DMS53 (cell line): ENCODE measurements at regions not wholly inside any gene's neighbourhood (a gene's known extent, or its start where the extent isn't known, plus 50 kb on each side); places are given as distances from the start of the nearest gene placed in this dataset.

ENCODE experiments used
- DNase-seq: peaks from one replicate; lab custom pipeline; 2025; lab: John Stamatoyannopoulos, UW

DNA sequence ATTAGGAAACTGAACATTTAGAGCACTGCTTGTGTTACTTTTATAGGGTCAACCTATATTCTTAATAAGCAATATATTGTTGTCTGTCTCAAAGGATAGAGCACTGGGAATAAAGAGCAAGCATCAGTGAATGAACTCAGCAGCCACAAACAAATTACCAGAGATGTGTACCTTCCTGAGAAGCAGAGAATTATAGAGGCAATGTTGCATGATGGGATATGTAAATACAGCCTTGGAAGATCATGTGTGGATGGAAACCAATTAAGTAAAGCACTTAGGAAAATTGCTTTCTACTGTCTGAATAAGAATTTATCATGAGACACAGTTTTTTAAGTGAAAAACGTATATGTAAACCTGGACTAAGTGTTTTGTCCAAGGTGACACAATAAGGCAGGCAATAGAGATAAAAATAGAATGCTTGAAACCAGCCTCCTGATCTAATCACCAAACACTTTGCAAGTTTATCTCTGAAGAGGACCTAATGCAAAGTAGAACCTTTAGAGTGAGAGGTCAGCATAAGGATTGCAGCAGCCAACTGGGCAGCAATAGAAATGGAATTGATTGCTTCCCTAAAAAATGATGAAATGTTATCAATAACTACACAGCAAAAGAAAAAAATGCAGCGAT is 848.0 kb downstream of the TUSC7 start:
- no peak for DNase-seq

DNA sequence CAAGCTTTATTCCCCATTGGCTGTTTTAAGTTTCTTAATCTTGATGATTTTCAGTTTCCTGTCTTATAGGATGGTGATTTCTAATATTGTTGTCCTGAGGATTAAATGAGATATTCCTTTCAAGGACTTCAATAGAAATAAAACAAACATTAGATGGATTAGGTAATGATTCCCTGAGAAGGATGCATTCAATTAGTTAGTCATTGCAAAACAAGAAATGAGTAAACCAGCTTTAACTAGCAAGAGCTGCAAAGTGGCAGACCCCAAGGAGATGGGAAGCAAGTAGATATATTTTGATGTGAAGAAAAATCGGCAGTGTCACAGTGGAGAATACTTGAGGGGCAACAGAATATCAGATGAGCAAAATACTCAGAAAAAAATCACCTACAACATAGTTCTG is 849.1 kb downstream of the TUSC7 start:
- DNase-seq: no peak

DNA sequence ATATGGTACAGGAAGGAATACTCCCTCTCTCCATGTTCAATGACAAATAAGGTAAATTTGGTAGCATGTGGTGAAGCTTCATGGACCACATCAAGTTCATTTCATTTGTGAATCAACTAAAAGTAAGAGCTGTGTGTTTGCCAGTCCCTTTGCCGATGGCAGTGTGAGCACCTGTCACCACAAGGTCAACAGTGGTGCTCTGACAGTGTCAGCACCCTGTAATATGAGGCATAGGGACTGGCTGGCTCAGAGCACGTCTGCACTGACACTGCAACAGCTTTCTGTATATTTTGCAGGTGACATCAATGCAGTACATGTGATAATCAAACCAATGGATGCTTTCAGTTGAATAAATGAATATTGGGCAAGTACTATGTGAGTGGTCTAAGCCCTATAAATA is 852.4 kb downstream of the TUSC7 start:
- DNase-seq: peak; percentile 72

DNA sequence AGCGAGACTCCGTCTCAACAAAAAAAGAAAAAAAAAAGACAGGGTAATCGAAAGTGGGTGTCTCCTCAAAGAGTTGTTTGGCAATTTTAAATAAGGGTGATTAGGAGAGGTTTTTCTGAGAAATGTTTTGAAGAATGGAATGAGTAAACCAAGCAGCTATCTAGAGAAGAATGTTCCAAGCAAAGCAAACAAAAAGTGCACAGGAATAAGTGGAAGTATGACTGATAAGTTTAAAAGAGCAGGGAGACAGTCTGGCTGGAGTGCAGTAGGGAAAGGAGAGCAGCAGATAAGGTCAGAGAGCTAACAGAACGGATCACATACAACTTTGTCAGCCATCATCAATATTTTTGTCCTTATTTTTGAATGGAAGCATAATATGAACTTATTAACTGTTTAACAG is 853.5 kb downstream of the TUSC7 start:
- DNase-seq: no peak

DNA sequence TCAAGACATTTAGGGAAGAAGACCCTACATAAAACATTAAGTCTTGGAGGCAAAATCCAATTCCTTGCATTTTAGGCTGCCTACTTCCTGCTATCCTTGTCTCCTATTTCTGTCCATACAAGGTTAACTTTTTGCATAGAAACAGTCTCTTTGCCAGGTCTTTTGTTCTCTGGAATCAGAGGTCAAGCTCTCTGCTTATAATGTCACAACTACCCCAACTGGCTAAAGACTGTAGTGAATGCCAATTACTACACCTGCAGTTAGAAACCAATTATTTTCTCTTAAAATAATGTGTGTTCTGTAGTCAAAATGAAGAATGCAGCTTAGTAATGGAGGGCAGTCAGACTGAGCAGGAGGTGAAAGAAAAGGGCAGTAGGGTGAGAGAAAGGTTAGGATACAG is 856.2 kb downstream of the TUSC7 start:
- DNase-seq: no peak

DNA sequence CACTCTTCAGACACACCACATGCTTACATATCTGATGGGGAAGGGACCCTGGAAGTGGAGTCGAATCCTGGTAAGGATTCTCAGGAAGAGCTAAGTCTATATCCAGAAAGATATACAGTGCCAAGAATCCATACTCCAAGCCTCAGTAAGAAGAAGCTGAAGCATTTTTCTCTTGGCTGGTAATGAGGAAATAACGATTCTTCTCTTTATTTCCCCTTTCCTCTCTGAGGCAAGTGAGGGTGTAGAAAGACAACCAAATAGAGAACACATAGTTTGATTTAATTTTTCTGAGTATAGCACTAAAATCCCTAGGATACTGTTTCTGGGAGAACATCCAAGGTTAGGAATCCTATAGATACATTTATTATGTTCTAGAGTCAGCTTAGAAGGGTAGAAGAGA is 857.3 kb downstream of the TUSC7 start:
- DNase-seq: no peak

DNA sequence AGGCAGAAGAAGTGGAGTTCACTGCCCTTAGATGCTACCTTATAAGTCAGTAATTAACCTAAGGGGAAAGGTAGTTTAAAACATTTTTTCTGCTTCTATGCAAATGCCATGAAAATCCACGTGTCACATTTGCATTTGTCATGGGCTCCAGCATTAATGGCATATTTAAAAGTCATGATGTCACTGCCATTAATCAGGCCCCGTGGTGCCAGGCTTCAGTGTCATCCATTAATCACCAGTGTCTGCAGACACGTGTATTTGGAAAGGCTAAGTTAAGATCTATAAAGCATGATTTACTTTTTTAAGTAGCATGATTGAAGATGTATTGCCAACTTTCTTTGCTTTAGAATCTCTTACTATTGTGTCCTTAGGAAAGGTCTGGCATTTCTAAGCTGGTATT is 857.8 kb downstream of the TUSC7 start:
- no peak for DNase-seq

DNA sequence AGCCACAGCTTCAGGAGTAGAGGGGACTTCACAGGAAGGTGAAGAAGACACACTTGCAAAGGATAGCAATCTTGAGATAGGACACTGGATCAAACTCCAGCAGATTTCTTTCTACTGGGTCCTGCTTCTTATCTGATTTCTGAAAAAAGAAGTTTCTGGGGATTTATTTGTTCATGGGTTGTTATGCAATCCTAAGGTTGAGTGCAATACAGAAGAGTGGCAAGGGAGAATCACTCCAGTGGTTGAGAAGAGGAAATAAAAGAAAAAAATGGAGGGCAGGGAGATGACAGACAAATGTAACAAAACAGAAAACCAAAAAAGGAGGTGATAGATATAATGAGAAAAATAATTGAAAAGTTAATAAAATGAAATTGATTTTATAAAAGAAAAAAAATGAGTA is 858.3 kb downstream of the TUSC7 start:
- no peak for DNase-seq

DNA sequence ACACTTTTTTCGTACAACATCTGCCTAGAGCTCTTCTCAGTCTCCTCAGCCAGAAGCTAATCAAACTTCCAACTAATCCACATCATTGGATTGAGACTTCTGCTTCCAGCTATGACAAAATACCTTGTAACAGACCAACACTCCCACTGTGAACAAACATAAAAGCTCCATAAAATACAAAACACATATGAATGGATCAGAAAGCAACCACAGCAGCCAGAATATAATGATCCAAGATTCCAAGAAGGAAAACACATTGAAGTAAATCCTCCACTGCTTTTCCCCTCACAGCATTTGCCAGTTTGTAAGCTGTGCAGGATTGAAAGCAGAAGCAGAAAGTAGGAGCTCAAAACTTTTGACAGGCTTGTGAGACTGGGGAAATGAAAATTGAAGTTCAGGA is 863.2 kb downstream of the TUSC7 start:
- no peak for DNase-seq

DNA sequence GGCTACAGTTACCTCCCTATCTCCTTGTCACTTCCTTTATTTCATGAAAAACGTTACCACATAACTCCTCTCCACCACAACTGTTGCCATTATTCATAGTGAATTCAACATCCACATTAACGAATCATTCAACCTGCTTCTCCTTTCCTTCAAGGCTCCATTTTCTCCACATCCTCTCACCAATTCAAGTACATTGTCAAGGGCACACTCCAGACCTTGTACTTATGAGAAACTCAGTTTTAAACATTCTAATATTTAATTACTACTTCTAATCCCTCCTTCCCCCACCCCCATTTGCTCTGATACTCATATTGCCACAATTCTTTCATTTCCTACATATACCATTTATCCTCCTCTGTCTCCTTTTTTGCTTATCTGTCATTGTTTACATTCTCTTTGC is 871.2 kb downstream of the TUSC7 start:
- DNase-seq: peak; percentile 6

DNA sequence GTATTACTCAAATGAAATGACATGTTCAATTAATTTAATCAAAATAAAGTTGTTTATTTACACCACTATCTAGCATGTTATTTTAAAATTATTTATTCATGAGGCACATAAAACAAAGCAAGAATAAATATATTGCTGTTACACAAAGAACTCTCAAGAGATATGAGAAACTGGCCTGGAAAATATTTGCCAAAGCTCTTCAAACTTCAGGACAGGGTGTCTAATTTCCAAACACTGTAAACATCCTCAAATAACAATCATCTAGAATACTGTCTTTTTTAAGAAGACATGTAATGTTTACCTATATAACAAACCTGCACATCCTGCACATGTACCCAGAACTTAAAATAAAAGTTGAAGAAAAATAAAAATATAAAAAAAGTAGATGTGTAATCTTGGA is 876.6 kb downstream of the TUSC7 start:
- DNase-seq: peak; percentile 71

DNA sequence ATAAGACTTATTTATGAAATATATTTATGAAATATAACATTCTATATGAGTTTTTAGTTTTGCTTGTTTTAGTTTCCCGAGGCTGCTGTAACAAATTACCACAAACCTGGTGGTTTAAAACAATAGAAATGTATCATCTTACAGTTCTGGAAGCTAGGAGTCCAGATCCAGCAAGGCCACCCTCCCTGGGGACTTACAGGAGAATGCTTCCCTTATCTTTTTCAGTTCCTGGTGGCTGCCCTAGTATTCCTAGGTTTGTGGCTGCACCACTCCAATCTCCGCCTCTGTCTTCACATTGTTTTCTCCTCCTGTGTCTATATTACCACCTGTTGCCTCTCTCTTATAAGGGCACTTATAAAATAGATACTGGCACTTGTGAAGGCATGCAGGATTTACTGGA is 877.8 kb downstream of the TUSC7 start:
- DNase-seq: peak; percentile 45

DNA sequence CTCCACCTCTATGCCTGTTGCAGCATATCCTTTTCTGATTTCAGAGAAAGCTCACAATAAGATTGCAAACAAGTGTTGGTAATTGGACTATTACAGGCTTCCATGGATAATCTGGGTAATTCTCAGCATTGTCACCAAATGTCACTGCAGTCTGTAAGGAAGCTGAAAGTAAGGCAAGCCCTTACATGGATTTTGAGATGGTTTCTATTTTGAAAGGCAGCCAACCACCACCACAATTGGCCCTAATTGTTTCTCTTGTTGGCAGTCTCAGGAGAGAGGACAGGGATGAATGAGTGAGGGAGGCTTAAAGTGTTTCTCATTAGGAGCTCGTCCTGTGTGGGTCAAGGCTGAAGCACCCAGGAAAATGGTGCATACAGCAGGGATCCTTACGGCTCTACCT is 879.9 kb downstream of the TUSC7 start:
- no peak for DNase-seq

DNA sequence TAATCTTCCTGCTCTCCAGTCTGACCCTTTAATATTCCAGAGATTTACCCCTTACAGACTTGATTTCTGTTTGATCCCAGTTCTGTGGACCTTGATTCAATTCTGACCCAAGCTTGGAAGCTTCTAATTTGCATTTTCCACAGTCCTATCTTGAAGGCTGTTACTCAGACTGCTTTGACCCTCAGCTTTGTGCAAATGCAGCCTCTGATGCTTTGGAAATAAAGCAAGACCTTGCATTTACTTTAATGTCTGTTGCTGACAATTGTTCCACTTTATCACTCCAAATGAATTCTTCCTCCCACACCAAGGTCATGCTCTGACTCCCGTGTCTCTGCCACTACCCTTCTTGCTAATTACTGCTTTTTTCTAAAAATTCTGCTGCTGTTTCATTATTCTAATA is 886.0 kb downstream of the TUSC7 start:
- no peak for DNase-seq

DNA sequence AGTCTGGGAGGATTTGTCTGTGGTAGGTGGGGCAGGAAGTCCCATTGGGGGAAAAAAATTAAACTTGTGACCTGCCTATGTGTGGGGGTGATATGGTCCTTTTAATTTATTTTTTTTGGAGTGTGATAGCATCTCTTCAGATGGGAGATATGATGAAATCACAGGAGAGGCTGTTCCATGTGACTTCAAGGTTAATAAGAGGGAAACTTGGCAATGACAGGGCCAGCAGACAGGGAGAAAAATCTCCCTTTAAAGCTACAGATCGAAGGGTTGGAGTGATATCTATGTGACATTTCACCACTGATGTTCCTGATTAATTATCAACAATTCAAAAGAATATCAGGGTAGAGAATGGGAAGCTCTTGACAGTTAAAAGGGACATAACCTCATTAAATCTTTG is 886.9 kb downstream of the TUSC7 start:
- no peak for DNase-seq

DNA sequence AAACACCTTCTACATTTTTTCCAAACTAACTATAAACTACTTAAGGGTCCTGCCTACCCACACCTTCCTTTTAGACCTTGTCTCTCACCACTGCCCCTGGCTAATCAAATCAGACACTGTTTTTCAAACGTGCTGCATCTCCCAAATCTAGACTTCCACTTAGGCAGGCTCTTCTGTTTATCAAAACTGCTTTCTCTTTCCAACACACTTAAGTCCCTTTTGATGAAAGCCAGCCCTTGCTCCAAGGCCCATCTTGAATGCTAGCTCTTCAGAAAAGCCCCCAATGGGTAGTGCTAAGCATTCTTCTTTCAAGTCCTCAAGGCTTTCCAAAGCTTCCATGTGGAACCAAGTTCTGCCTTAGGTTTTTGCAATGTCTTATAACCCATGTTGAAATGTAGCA is 888.3 kb downstream of the TUSC7 start:
- DNase-seq: no peak

DNA sequence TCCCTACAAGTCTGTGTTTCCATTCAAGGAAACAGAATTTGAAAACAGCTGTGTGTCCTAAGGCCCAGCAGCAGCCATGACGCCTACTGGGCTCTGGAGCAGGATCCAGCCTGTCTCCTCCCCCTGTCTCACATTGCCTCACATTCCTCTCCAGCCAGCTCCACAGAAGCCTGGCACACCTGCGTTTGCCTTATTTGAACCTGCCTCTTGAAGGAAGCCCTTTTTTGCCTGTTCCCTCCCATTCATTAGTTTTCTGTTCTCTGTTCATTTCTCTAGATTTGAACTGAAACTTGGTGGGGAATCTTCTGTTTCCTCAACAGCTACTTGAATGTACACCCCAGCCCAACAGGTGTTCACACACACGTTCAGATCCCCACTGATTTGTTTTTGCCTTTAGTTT is 890.5 kb downstream of the TUSC7 start:
- DNase-seq: peak; percentile 22

DNA sequence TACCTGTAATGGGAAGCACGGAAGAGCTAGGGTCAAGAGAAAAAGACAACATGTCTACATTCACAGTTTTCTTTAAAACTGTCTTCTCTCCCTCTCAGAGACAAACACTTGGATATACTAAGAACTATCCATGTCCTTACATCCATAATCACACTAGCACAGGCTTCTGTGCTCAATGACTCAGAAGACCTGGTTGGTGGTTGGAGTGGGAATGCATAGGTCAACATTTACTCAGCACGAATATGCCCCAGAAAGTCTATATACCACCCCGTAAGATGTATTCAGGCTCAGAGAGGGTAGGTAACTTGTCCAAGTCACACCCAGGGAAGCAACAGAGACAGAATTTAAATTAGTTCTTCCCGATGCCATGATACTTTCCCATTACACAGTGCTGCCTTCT is 891.1 kb downstream of the TUSC7 start:
- DNase-seq: peak; percentile 3

DNA sequence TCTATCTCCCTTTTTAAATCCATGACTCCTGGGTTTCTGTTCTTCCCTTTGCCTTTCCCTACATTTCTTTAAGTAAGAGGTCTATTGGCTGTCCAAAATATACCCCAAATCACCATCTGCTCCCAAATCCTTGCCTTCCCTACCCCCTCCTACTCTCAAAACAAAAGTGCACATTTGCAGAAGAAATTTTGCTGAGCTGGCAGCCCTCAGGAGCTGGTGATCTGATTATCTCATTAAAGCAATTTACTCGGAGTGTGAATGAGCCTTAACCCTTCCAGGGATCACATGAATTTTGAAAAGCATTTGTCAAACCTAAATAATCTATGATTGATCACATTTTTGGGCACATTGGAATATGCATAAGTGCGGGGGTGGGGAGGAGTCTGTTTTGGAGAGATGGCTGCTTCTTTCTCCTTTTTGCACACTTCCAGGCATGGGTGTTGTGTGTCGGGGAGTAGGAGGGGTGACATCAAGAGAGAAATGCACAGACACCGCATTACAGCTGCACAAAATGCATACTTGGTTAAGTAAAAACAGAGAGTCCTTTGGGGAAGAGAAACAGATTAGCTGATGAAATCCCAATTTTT is 892.6 kb downstream of the TUSC7 start:
- no peak for DNase-seq

DNA sequence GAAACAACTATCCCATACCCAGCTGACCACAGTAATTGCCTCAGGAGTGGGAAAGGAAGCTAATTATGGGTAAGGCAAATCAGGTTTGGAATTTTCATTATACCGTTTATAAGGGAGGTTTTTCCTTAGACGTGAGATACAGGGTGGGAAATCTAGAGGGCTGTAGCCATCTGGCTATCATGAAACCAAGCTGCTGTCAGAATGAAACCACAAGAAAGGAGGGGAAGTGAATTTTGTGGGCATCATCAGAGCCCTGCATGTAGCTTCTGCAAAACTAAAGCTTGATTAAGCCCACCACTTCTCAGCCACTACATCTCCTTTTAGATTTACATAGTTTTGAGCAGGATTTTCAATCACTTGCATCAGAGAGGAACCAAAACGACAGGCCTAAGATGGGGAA is 893.5 kb downstream of the TUSC7 start:
- DNase-seq: no peak

DNA sequence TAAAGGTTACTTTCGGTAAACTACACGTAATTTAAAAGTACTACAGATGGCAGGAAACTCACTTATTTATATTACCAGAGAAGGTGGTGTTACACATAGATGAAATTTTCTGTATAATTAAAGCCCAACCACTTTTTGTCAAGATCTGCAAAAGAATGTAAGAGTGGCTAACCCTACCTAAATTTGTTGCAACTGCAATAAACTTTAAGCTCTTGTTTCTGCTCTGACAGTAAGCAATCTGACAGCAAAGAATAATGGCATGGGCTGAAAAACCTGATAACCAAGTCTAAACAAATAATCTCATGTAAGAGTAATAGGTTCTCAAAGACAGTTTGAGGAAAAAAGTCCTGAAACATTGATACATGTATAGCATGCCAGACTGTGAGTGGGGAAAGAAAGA is 897.3 kb downstream of the TUSC7 start:
- DNase-seq: no peak

DNA sequence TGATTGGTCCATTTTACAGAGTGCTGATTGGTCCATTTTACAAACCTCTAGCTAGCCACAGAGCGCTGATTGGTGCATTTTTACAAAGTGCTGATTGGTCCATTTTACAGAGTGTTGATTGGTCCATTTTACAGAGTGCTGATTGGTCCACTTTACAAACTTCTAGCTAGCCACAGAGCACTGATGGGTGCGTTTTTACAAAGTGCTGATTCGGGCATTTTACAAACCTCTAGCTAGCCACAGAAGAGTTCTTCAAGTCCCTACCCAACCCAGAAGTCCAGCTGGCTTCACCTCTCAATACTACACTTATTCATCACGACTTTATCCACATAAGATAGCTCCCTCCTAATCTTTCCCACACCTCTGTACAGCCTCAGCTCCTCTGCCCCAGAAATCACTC is 899.8 kb downstream of the TUSC7 start:
- no peak for DNase-seq

DNA sequence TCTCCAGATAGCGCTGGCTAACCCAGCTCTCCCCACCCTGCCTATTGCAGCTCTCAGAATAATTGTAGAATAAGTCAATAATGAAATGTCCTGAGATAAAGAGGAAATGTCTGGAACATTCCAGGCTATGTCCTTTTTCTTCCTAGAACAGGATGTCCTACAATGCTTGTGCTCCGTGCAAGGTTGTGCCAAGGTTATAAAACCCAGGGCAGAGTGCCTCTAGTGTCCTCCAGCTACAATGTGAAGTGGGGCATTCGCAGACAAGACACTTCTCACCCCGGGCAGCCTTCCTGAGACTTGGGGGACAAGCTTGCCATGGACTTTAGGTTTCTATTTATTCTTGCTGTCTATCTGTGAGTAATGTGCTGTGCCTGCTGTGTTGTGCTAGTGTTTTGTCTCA is 900.6 kb downstream of the TUSC7 start:
- DNase-seq: no peak

DNA sequence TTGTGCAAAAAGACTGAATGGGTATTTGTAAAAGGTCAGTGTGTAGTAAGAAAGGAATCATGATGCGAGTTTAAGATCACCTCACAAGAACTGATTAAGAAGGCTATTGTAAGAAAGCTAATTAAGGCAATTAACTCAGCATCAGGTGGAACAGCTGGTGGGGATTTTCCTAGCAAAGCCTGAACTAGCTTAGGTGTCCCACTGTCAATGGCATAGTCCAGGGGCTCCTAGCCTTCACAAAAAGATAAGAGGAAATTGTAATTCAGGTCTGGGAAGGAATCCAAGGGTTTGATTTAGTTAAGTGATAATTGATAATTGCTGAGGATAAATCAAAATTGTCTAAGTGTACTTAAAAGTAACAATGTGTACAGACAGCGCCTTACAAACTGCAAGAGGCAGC is 901.6 kb downstream of the TUSC7 start:
- DNase-seq: no peak

DNA sequence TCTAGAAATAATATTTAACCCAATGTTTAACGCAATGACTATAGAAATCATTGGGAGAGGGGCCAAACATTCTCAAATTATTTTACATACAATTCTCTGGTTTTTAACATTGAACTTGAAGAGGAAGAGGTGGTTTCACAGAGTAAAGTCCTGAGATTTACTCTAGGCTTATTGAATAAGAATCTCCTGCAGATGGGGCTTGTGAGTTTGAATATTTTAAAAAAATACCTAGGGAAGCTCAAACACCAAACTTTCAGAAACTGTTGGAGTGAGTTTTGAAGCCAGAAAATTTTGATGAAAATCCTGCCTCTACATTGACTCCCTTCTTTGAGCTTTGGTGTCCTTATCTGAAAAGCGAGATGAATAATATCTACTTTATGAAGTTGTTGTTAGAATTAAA is 906.6 kb downstream of the TUSC7 start:
- no peak for DNase-seq
